ENCODE measurements at regions not wholly inside any gene's neighbourhood (a gene's known extent, or its start where the extent isn't known, plus 50 kb on each side); places are given as distances from the start of the nearest gene placed in this dataset.

DNA sequence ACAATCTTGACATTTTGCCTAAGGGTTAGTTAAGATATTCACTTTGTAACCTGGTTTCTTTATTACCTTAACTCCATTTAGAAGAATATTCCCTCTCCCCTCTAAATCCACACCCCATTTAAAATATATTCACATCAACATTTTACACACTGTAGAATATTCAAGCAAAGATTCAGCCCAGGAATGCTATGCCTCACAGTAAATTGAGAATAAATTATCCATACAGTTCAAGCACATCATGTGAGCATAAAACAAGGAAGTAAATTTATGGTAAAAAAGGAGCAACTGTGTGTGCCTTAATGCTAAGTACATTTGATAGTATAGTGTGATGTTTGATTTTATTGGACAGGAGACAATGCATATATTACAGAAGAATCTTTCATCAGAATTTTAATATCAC lies 806.6 kb upstream of the KIF2B start:
- no peaks in the 10 kb centered on the region for H3K36me3 ChIP-seq (ENCODE audit: insufficient read depth)
- ATAC-seq (no peak), DNase-seq (ENCODE audit: low spot score) (no peak)
- H3K9me2 ChIP-seq (ENCODE audit: insufficient read depth), result no peaks in the 10 kb centered on the region
- no peak overlapping the region for H3K4me3 Mint-ChIP-seq
- no peaks in the 10 kb centered on the region for H3K27me3 ChIP-seq (ENCODE audit: insufficient read depth)
- no peak overlapping the region for H3K27ac ChIP-seq (ENCODE audit: low read depth)
- no peak overlapping the region for H3K4me2 ChIP-seq
- peaks cover 17% of the 10 kb centered on the region; the same call in 2 of the 3 replicates for H3K36me3 Mint-ChIP-seq (ENCODE audit: low read depth)
- H3F3A ChIP-seq (replicated peaks; ENCODE audit: low read depth), result no peaks in the 10 kb centered on the region
- H3K9me3 Mint-ChIP-seq, result peaks cover 23% of the 10 kb centered on the region
- H3K79me2 ChIP-seq (replicated peaks; ENCODE audit: insufficient read depth), result no peaks in the 10 kb centered on the region
- peaks cover 7% of the 10 kb centered on the region; the same call in 1 of the 2 replicates for H3K4me1 ChIP-seq (ENCODE audit: insufficient read depth)
- no peaks in the 10 kb centered on the region for H4K20me1 ChIP-seq (replicated peaks; ENCODE audit: insufficient read depth)
- no peak overlapping the region for H3K4me3 ChIP-seq
- TF ChIP-seq ZNF114 (CRISPR knock-in tag; IDR thresholded peaks at IDR 0.05) (no peak), EZH2 (IDR thresholded peaks at IDR 0.05; ENCODE audit: low read depth, unreplicated experiment) (no peak), STAT1 (IDR thresholded peaks at IDR 0.05; ENCODE audit: unreplicated experiment) (no peak)
- H2AFZ ChIP-seq, result no peak overlapping the region
- no peaks in the 10 kb centered on the region for H3K27me3 Mint-ChIP-seq (ENCODE audit: insufficient read depth, low read depth, poor library complexity)
- H3K27ac Mint-ChIP-seq, result no peak overlapping the region
- H3K4me1 Mint-ChIP-seq, result peaks cover 10% of the 10 kb centered on the region

GRCh38 chr17:53012364-53012763 lies 810.4 kb upstream of the KIF2B start:
- H3K9me3 Mint-ChIP-seq, result no peaks in the 10 kb centered on the region; the same call in 2 of the 3 replicates
- Histone ChIP-seq H2AFZ (no peak overlapping the region), H3K4me1 (ENCODE audit: insufficient read depth) (peaks cover 7% of the 10 kb centered on the region; the same call in 1 of the 2 replicates)
- TF ChIP-seq ZNF331 (CRISPR knock-in tag; IDR thresholded peaks at IDR 0.05; ENCODE audit: low read depth) (no peak), EZH2 (IDR thresholded peaks at IDR 0.05; ENCODE audit: low read depth, unreplicated experiment) (no peak), NANOG (IDR thresholded peaks at IDR 0.05; ENCODE audit: borderline replicate concordance) (no peak), ZNF114 (CRISPR knock-in tag; IDR thresholded peaks at IDR 0.05) (no peak), REST (IDR thresholded peaks at IDR 0.05; ENCODE audit: unreplicated experiment) (no peak), POLR2AphosphoS5 (IDR thresholded peaks at IDR 0.05; ENCODE audit: low read depth) (no peak), STAT1 (IDR thresholded peaks at IDR 0.05; ENCODE audit: unreplicated experiment) (no peak), CTCF (conservative IDR thresholded peaks at IDR 0.05; ENCODE audit: low read depth in 2 of 2) (no peak), JUNB (IDR thresholded peaks at IDR 0.05; ENCODE audit: unreplicated experiment) (no peak), EZH2phosphoT487 (IDR thresholded peaks at IDR 0.05; ENCODE audit: unreplicated experiment) (no peak)
- TF ChIP-seq, protein P1, sequence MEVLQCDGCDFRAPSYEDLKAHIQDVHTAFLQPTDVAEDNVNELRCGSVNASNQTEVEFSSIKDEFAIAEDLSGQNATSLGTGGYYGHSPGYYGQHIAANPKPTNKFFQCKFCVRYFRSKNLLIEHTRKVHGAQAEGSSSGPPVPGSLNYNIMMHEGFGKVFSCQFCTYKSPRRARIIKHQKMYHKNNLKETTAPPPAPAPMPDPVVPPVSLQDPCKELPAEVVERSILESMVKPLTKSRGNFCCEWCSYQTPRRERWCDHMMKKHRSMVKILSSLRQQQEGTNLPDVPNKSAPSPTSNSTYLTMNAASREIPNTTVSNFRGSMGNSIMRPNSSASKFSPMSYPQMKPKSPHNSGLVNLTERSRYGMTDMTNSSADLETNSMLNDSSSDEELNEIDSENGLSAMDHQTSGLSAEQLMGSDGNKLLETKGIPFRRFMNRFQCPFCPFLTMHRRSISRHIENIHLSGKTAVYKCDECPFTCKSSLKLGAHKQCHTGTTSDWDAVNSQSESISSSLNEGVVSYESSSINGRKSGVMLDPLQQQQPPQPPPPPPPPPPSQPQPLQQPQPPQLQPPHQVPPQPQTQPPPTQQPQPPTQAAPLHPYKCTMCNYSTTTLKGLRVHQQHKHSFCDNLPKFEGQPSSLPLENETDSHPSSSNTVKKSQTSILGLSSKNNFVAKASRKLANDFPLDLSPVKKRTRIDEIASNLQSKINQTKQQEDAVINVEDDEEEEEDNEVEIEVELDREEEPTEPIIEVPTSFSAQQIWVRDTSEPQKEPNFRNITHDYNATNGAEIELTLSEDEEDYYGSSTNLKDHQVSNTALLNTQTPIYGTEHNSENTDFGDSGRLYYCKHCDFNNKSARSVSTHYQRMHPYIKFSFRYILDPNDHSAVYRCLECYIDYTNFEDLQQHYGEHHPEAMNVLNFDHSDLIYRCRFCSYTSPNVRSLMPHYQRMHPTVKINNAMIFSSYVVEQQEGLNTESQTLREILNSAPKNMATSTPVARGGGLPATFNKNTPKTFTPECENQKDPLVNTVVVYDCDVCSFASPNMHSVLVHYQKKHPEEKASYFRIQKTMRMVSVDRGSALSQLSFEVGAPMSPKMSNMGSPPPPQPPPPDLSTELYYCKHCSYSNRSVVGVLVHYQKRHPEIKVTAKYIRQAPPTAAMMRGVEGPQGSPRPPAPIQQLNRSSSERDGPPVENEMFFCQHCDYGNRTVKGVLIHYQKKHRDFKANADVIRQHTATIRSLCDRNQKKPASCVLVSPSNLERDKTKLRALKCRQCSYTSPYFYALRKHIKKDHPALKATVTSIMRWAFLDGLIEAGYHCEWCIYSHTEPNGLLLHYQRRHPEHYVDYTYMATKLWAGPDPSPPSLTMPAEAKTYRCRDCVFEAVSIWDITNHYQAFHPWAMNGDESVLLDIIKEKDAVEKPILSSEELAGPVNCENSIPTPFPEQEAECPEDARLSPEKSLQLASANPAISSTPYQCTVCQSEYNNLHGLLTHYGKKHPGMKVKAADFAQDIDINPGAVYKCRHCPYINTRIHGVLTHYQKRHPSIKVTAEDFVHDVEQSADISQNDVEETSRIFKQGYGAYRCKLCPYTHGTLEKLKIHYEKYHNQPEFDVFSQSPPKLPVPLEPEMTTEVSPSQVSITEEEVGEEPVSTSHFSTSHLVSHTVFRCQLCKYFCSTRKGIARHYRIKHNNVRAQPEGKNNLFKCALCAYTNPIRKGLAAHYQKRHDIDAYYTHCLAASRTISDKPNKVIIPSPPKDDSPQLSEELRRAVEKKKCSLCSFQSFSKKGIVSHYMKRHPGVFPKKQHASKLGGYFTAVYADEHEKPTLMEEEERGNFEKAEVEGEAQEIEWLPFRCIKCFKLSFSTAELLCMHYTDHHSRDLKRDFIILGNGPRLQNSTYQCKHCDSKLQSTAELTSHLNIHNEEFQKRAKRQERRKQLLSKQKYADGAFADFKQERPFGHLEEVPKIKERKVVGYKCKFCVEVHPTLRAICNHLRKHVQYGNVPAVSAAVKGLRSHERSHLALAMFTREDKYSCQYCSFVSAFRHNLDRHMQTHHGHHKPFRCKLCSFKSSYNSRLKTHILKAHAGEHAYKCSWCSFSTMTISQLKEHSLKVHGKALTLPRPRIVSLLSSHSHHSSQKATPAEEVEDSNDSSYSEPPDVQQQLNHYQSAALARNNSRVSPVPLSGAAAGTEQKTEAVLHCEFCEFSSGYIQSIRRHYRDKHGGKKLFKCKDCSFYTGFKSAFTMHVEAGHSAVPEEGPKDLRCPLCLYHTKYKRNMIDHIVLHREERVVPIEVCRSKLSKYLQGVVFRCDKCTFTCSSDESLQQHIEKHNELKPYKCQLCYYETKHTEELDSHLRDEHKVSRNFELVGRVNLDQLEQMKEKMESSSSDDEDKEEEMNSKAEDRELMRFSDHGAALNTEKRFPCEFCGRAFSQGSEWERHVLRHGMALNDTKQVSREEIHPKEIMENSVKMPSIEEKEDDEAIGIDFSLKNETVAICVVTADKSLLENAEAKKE (CRISPR knock-in tag; IDR thresholded peaks at IDR 0.05), result no peak

More at GRCh38 chr17:53012364-53012763, 810.4 kb upstream of the KIF2B start:
- Mint-ChIP-seq H3K4me1 (peaks cover 10% of the 10 kb centered on the region), H3K4me3 (no peak overlapping the region), H3K27me3 (ENCODE audit: insufficient read depth, low read depth, poor library complexity) (no peaks in the 10 kb centered on the region), H3K36me3 (ENCODE audit: low read depth) (no peaks in the 10 kb centered on the region), H3K27ac (peak overlapping the region; percentile 32; the same call in 1 of the 2 replicates)
- DNase-seq (ENCODE audit: low spot score), result peak; percentile 6
- no peak overlapping the region for H3K4me2 ChIP-seq
- H3K27me3 ChIP-seq (ENCODE audit: insufficient read depth), result no peaks in the 10 kb centered on the region
- H4K20me1 ChIP-seq (replicated peaks; ENCODE audit: insufficient read depth), result no peaks in the 10 kb centered on the region
- H3K9me2 ChIP-seq (ENCODE audit: insufficient read depth), result no peaks in the 10 kb centered on the region
- no peak for ATAC-seq
- no peaks in the 10 kb centered on the region for H3K79me2 ChIP-seq (replicated peaks; ENCODE audit: insufficient read depth)
- no peak overlapping the region for H3K4me3 ChIP-seq
- H3K36me3 ChIP-seq (ENCODE audit: insufficient read depth), result no peaks in the 10 kb centered on the region
- H3K27ac ChIP-seq (ENCODE audit: low read depth), result no peak overlapping the region
- H3F3A ChIP-seq (replicated peaks; ENCODE audit: low read depth), result no peaks in the 10 kb centered on the region

Data from GM23338 (cell line).